EL (cell line): ENCODE measurements at regions not wholly inside any gene's neighbourhood (a gene's known extent, or its start where the extent isn't known, plus 50 kb on each side); places are given as distances from the start of the nearest gene placed in this dataset.
"Not testable (repeated sequence)": the region's sequence is repeated elsewhere in the genome, so short reads cannot be mapped to it uniquely, and the experiment has no call there.

Source experiments
- DNase-seq: peaks from one replicate; pipeline ENCODE4 v3.0.0-alpha.2; 2016

GRCh38 chr2:123493687-123494086 lies 531.4 kb upstream of the CNTNAP5 start:
- DNase-seq = no peak

- no peak for DNase-seq
Measured at GRCh38 chr2:123495241-123495640, 529.8 kb upstream of the CNTNAP5 start.

GRCh38 chr2:123500346-123500745 lies 524.7 kb upstream of the CNTNAP5 start:
- no peak for DNase-seq

DNA sequence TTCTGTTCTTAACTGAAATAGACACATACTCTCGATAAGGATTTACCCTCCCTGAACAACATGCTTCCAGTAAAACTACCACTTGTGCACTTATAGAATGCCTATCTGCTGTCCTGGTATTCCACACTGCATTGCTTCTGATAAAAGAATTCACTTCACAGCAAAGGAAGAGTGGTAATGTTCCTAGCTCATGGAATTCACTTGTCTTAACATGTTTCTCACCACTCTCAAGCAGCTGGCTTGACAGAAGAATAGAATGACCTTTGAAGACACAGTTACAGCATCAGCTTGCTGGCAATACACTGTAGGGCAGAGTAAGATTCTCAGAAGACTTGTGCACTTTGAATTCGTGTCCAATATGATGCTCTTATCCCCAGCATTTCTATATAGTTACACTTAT lies 524.1 kb upstream of the CNTNAP5 start:
- no peak for DNase-seq

DNA sequence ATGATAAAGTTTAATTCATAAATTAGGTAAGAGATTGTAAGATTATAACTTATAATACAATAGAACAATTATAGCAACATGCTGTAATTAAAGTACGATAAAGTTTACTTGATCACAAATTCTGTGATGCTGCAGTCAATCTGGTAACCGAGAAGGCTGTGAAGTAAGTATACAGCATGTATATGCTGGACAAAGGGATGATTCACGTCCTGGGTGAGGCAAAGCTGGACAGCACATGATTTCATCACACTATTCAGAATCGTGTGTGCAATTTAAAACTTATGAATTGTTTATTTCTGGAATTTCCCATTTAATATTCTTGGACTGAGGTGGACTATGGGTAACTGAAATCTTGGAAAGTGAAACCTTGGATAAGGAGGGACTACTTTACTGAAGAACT lies 522.2 kb upstream of the CNTNAP5 start:
- no peak for DNase-seq

GRCh38 chr2:123512547-123512946 lies 512.5 kb upstream of the CNTNAP5 start:
- DNase-seq = no peak

DNA sequence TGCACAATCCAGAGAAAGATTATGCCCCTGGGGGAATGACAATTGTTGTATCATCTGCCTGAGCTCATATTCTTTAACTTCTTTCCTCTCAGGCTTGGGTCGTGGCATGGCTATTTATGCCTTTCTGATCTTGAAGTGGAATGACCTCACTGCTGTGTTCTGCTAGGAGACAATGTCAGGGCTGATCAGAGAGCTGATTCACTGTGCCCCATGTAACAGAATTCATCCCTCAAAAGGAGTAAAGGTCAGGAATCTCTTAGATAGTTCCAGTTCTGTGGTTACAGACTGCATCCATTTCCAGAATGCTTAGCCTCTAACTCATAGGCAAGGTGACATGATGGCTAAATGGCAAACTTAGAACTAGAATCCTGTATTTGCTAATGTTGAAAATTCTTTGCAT lies 511.7 kb upstream of the CNTNAP5 start:
- DNase-seq = no peak

GRCh38 chr2:123514613-123515207 lies 510.4 kb upstream of the CNTNAP5 start:
- no peak for DNase-seq

- DNase-seq = no peak
Measured at GRCh38 chr2:123518367-123518766, 506.7 kb upstream of the CNTNAP5 start.

GRCh38 chr2:123521854-123522253 lies 503.2 kb upstream of the CNTNAP5 start:
- no peak for DNase-seq

DNA sequence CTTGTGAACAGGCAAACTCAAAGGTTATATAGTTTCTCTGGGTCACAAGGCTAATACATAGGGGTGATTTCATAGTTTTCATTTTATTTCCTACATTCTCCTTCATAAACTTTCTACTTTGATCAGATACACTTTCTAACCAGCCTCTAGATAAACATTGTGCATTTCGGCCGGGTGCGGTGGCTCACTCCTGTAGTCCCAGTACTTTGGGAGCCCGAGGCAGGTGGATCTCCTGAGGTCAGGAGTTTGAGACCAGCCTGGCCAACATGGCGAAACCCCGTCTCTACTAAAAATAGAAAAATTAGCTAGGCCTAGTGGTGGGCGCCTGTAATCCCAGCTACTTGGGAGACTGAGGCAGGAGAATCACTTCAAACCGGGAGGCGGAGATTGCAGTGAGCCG lies 502.6 kb upstream of the CNTNAP5 start:
- not testable (repeated sequence) for DNase-seq

DNA sequence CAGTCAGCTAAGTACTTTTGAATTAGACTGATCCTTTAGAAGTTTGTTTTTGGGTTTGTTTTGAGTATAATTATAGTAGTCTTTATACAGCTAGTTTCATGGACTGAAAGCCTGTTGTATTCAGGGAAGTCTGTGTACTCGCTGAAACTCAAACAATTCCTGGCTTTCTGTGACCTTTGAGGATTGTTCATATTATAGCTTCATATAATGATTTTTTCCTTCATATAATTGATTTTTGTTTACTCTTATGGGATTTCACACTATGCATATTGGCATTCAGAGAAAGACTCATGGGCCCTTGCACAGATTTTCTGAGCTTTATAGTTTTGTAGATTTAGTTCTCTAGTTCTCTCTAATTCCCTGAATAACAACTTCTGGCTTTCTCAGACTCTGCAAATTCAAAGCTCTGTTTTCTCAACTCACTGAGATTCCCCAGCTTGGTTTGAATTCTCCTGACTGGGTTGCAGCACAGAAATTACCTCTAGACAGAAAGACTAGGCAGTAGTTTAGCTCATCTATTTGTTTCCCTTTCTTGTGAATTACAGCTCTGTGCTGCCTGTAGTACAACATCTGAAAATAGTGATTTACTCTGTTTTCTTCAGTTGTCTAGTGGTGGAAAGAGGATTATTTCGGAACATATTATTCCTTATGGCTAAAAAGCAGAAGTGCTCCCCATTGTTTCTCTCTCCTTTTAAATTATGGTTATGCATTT lies 495.9 kb upstream of the CNTNAP5 start:
- no peak for DNase-seq

DNA sequence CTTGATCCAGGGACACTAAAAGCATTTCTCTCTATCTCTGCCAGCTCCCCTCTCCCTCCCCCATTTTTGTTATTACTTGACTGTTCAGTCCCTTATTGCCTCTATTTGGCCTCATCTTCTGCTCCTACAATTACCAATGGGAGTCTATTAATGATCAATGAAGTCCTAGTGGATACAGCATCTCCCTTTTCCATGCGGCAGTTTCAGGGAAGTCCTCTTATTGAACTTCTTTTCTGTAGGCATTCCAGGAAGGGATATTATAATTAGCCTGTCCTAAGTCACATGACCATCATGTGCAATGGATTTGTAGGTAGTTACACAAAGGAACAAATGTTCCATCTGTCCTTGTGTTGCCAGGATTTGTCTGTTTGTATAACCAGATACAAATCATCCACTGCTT lies 495.1 kb upstream of the CNTNAP5 start:
- no peak for DNase-seq

DNA sequence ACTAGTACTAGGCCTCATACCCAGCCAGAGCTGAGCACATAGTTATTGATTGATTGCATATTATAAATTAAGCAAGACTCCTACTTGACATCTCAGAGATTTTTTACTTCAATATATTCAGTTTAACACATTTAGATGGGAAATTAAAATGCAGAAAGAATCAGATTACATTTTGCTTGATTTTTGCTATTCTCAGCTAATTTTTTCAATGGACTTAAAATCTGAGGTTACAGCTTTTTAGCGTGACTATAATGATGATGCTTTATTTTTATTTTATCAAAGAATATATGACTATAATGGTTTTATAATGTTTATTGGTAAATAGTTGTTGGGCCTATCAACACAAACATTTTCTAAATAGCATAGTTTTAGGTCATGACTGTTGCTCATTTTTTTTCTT lies 493.0 kb upstream of the CNTNAP5 start:
- DNase-seq = no peak

DNA sequence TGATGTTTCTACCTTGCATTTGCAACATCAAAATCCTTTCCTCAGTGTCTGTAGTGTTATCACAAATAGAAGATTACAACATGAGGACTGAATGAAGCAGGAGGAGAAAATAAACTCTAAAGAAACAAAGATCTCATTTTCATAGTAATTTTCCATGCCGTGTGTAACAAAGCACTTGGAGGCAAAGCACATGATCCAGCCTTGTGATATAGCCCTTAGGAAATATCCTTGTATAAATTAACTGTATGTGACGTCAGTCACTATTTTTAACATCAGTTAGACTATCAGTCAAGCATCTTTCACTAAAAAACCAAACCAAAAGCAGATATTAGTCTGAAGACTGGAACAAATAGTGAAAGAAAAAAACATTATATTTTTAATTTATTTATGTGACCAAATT lies 492.1 kb upstream of the CNTNAP5 start:
- no peak for DNase-seq

DNA sequence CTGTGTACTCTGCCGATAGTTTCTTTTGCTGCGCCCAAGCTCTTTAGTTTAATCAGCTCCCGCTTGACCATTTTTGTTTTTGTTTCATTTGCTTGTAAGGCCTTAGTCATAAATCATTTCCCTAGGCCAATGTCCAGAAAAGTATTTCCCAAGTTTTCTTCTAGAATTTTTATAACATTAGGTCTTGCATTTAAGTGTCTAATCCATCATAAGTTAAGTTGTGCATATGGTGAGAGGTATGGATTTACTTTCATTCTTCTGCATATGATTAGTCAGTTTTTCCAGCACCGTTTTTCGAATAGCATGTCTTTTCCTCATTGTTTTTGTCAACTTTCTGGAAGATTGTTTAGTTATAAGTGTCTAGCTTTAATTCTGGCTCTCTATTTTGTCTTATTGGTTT lies 484.8 kb upstream of the CNTNAP5 start:
- no peak for DNase-seq

- DNase-seq = no peak
Measured at GRCh38 chr2:123546353-123546752, 478.7 kb upstream of the CNTNAP5 start.

- DNase-seq = no peak
Measured at GRCh38 chr2:123563515-123563914, 461.6 kb upstream of the CNTNAP5 start.

DNA sequence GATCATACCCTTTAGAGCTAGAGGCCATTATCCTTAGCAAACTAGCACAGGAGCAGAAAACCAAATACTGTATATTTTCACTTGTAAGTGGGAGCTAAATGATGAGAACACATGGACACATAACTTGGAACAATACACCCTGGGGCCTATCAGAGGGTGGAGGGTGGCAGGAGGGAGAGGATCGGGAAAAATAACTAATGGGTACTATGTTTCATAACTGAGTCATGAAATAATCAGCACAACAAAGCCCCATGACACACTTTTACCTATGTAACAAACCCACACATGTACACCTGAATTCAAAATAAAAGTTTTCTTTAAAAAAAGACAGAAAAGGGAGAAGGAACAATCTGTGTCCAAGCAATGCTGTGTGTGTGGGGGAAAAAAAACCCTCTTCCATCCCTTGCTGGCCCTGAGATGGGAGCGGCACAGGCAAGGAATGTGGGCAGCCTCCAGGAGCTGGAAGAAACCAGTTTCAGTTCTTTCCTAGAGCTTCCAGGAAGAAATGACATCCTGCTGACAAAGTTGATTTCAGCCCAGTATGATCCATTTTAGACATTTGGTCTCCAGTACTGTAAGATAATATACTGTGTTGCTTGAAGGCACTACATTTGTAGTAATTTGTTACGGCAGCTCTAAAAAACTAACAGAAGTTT lies 458.7 kb upstream of the CNTNAP5 start:
- no peak for DNase-seq

DNA sequence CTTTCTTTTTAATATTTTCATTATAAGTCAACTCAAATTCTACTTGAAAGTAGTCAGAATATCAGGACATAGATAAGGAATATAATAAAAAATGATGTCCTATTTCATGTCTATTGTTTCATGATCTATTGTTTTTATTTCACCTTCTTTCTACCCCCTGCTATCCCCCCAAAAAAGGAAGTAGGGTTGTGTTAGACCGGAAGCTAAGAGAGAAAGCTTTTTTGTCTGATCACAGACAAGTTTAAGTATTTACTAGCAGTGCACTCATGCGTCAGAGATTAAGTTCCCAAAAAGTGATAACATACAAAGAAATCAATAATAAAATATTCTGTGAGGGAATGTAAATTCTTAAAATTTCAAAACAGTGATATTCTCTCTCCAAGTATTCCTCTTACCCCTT lies 447.1 kb upstream of the CNTNAP5 start:
- no peak for DNase-seq

GRCh38 chr2:123596621-123597020 lies 428.5 kb upstream of the CNTNAP5 start:
- no peak for DNase-seq

- DNase-seq = no peak
Measured at GRCh38 chr2:123597988-123598387, 427.1 kb upstream of the CNTNAP5 start.

DNA sequence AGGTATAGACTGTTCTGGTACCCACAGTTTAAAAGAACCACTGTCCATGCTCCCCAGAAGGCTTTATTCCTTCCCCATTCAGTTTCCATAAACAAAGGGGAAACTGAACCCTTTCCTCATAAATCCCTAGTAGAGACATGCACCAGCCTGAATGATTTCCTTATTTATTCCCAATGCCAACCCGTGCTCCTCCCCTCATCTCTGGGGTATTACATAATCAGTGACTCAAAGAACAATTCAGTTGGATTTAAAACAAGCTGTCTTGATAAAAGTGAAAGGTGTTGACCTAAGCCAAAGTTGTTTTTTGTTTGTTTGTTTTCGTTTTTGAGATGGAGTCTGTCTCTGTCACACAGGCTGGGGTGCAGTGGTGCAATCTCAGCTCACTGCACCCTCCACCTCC lies 418.5 kb upstream of the CNTNAP5 start:
- no peak for DNase-seq

GRCh38 chr2:123609077-123609476 lies 416.0 kb upstream of the CNTNAP5 start:
- no peak for DNase-seq

DNA sequence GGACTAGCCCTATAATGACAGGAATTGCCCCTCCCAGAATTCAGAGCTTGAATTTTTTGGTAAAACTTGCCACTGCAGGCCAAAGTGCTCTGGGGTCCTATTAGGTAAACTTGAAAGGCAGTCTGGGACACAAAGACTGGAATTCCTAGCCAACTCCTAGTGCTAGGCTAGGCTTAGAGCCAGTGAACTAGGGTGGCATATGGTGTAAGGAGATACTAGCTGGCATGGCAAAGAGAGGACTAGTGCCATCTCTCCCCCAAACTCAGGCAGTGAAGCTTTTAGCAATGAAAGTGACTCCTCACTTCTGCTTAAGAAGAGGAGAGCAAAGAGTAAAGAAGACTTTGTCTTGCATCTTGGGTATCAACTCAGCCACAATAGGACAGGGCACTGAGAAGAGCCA lies 410.5 kb upstream of the CNTNAP5 start:
- DNase-seq = no peak
